Gastroesophageal sphincter (tissue), 4 donors: ENCODE measurements at regions not wholly inside any gene's neighbourhood (a gene's known extent, or its start where the extent isn't known, plus 50 kb on each side); places are given as distances from the start of the nearest gene placed in this dataset.

ENCODE experiments used
- ATAC-seq: fragments of 150-250 bp; one replicate; pipeline ENCODE4 v1.9.1; 2016; ENCODE audit warnings: mild to moderate bottlenecking, moderate library complexity
- H3K27ac ChIP-seq, 4 donors: fragments of 200-600 bp; sonication (generic) in 3 of 4; 1 replicate in 3 of 4; 2 replicates in 1 of 4; pipeline ENCODE4 v1.5.1; 2016 to 2019
- H3K27me3 ChIP-seq: fragments of 200-600 bp; sonication (generic); one replicate; pipeline ENCODE4 v1.5.1; 2019
- H3K36me3 ChIP-seq, 2 donors: fragments of 200-600 bp; sonication (generic); one replicate each; pipeline ENCODE4 v1.5.1; 2019; ENCODE audit warnings: control low read depth in 1 of 2
- H3K4me1 ChIP-seq, 3 donors: fragments of 200-600 bp; sonication (generic); 1 replicate in 2 of 3; 2 replicates in 1 of 3; pipeline ENCODE4 v1.5.1; 2016 to 2019; ENCODE audit warnings: control low read depth in 2 of 3
- H3K4me3 ChIP-seq, 2 donors: fragments of 200-600 bp; sonication (generic); one replicate each; pipeline ENCODE4 v1.5.1; 2019; ENCODE audit warnings: mild to moderate bottlenecking in 1 of 2, moderate library complexity in 1 of 2
- H3K9me3 ChIP-seq, 3 donors: fragments of 200-600 bp; sonication (generic); one replicate each; pipeline ENCODE4 v1.5.1; 2017 to 2019; ENCODE audit warnings: control low read depth in 2 of 3
- EP300 ChIP-seq: sonication (generic); formaldehyde crosslinking; IDR thresholded peaks from one replicate; pipeline ENCODE4 v1.6.1; 2017; ENCODE audit warnings: antibody characterized with exemption, mild to moderate bottlenecking
- POLR2A ChIP-seq, 2 donors: fragments of 450-650 bp; IDR thresholded peaks; one replicate each; pipeline ENCODE4 v1.6.1; 2017; ENCODE audit warnings: antibody characterized with exemption in 2 of 2, mild to moderate bottlenecking in 2 of 2, moderate library complexity in 1 of 2
- POLR2AphosphoS5 ChIP-seq: sonication (generic); formaldehyde crosslinking; IDR thresholded peaks from one replicate; pipeline ENCODE4 v1.6.1; 2017; ENCODE audit warnings: antibody characterized with exemption
- WGBS, 2 donors: methylation state at CpG; one replicate each; pipeline ENCODE4 v1.1.5; 2018; ENCODE audit warnings: low coverage in 1 of 2; 5-methylcytosine and 5-hydroxymethylcytosine counted together
- TF ChIP-seq, protein P1 (sequence below), 4 experiments: fragments of 200-600 bp in 2 of 4; fragments of 450-650 bp in 2 of 4; sonication (generic) in 1 of 4; IDR thresholded peaks; one replicate each; pipeline ENCODE4 v1.5.1; 2017 to 2019; ENCODE audit warnings: antibody characterized with exemption in 4 of 4, mild to moderate bottlenecking in 2 of 4, moderate library complexity in 2 of 4

DNA sequence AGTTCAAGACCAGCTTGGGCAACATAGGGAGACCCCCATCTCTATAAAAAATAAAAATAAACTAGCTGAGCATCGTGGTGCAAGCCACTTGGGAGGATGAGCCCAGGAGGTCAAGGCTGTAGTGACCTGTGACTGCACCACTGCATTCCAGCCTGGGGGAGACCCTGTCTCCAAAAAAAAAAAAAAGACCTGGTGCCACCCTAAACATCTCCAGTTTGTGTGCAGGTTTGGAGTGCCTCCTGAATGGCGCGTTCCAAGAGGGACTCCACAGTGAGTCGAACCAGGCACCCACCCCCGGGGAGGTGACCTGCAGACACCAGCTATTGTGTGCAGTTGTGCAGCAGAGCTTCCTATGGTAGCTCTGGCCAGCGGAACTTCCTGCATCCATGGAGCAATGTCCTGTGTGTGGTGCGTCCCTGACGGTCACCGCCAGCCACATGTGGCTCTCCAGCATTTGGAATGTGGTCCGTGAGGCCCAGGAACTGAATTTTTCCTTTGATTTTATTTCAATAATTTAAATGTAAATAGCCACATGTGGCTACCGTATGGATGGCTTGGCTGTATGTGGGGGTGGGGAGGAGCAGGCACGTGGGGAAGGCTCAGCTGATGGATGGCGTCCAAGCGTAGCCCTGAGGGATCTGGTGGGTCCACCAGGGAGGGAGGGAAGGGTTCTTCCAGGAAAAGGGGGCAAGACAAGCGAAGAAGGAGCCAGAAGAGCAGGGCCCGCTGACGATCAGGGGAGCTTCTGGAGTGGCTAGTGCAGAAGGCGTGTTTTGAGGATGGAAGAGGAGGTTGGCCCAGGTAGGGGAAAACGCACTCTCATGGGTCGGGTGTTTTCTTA is 107.1 kb upstream of the GSE1 start:
- no peaks in the 10 kb centered on the region for H3K36me3 ChIP-seq
- no peak overlapping the region for H3K27ac ChIP-seq
- 87 to 89% methylated on average over 8 to 19 of the region's 20 CpGs for WGBS, 2 donors
- no peaks in the 10 kb centered on the region for H3K9me3 ChIP-seq
- H3K4me1 ChIP-seq, result no peaks in the 10 kb centered on the region
- no peak overlapping the region for H3K4me3 ChIP-seq
- TF ChIP-seq EP300 (no peak), POLR2A (IDR thresholded peaks at IDR 0.05) (no peak), POLR2AphosphoS5 (no peak)
- TF ChIP-seq, protein P1, sequence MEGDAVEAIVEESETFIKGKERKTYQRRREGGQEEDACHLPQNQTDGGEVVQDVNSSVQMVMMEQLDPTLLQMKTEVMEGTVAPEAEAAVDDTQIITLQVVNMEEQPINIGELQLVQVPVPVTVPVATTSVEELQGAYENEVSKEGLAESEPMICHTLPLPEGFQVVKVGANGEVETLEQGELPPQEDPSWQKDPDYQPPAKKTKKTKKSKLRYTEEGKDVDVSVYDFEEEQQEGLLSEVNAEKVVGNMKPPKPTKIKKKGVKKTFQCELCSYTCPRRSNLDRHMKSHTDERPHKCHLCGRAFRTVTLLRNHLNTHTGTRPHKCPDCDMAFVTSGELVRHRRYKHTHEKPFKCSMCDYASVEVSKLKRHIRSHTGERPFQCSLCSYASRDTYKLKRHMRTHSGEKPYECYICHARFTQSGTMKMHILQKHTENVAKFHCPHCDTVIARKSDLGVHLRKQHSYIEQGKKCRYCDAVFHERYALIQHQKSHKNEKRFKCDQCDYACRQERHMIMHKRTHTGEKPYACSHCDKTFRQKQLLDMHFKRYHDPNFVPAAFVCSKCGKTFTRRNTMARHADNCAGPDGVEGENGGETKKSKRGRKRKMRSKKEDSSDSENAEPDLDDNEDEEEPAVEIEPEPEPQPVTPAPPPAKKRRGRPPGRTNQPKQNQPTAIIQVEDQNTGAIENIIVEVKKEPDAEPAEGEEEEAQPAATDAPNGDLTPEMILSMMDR (IDR thresholded peaks at IDR 0.05), result no peak
- no peak for ATAC-seq
- no peaks in the 10 kb centered on the region for H3K27me3 ChIP-seq

DNA sequence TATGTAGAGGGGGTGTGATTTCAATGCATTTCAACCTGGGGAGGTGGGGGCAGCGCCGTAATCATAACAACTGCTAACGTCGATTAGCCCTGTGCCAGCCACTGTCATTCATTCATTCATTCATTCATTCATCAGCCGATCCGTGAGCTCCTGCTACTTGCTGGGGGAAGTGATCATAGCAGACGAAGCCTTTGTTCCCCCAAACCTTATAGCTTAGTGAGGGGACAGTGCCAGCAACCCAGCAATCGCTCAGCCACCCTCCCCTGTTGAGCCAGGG is 106.5 kb upstream of the GSE1 start:
- H3K36me3 ChIP-seq, result no peaks in the 10 kb centered on the region
- no peaks in the 10 kb centered on the region for H3K9me3 ChIP-seq
- H3K4me1 ChIP-seq, result no peaks in the 10 kb centered on the region
- no peak for ATAC-seq
- H3K4me3 ChIP-seq, result no peak overlapping the region
- WGBS, 2 donors, result 71 to 94% methylated on average over 3 to 6 of the region's 8 CpGs
- no peaks in the 10 kb centered on the region for H3K27me3 ChIP-seq
- TF ChIP-seq EP300, result no peak
- no peak for TF ChIP-seq POLR2A (IDR thresholded peaks at IDR 0.05)
- TF ChIP-seq POLR2AphosphoS5, result no peak
- TF ChIP-seq, protein P1 (IDR thresholded peaks at IDR 0.05), result no peak
- no peak overlapping the region for H3K27ac ChIP-seq

DNA sequence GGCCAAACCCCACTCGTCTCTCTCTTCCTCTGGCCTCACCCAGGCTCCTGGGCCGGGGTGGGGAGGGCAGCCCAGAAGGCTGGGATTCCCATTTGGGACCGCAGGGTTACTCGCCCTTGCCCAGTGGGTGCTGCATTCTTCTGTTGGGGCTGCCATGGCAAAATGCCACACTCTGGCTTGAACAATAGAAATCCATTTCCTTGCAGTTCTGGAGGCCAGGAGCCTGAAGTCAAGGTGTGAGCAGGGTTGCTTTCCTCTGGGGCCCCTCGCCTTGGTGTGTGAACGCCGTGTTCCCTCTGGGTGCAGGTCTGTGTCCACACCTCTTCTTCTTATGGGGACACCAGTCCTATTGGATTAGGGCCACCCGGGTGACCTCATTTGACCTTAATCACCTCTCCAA is 105.8 kb upstream of the GSE1 start:
- Histone ChIP-seq H3K27ac (no peak overlapping the region), H3K9me3 (no peaks in the 10 kb centered on the region), H3K27me3 (no peaks in the 10 kb centered on the region), H3K4me3 (no peak overlapping the region), H3K36me3 (no peaks in the 10 kb centered on the region), H3K4me1 (no peaks in the 10 kb centered on the region)
- TF ChIP-seq EP300, result no peak
- TF ChIP-seq POLR2A (IDR thresholded peaks at IDR 0.05), result no peak
- no peak for TF ChIP-seq POLR2AphosphoS5
- TF ChIP-seq, protein P1 (IDR thresholded peaks at IDR 0.05), result no peak
- 81 to 82% methylated on average over 3 to 7 of the region's 8 CpGs for WGBS, 2 donors
- ATAC-seq, result no peak

DNA sequence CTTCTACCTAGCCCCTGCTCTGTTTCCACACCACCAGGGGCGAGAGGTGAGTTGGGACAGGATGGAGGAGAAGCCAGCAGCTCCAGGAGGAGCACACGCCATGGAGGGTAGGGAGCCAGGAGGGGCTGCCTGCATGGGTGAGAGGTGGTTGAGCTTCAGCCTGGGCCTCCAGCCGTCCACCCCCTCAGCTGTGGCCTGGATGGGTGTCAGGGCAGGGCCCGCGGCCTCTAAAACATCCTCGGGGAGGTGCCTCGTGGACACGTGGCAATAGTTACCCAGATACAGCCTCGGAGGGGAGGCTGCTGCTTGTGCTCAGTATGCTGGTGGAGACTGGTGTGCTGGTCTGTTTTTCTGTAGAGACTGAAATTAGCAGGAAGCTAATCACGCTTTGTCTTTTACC is 104.7 kb upstream of the GSE1 start:
- Histone ChIP-seq H3K4me1 (peaks cover 0 to 2% (median 0%) of the 10 kb centered on the region in 3 donors), H3K4me3 (no peak overlapping the region), H3K27ac (no peak overlapping the region), H3K36me3 (no peaks in the 10 kb centered on the region), H3K27me3 (no peaks in the 10 kb centered on the region), H3K9me3 (no peaks in the 10 kb centered on the region)
- no peak for ATAC-seq
- no peak for TF ChIP-seq EP300
- TF ChIP-seq POLR2A (IDR thresholded peaks at IDR 0.05), result no peak
- no peak for TF ChIP-seq POLR2AphosphoS5
- TF ChIP-seq, protein P1 (IDR thresholded peaks at IDR 0.05), result no peak
- 80% methylated on average over 1 of the region's 10 CpGs; no CpG with 5 or more reads in 1 of the 2 donors for WGBS, 2 donors

DNA sequence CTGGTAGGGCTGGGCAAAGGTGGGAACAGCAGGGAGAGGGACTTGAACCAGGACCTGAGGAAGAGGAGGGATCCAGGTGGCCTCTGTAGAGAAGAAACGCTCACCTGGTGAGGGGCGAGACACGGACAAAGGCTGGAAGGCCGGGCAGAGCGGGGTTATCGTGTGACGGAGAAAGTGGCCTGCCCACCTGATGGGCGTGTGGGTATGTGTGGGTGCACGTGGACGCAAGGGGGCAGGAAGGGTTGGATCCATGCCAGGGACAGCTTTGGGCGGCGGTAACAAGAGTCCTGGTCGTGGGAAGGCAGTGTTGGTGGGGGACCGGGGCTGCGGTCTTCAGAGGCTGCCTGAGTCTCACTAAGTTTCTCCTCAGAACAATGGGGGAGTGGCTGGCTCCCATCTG is 104.1 kb upstream of the GSE1 start:
- peaks cover 0 to 8% (median 3%) of the 10 kb centered on the region in 3 donors for H3K4me1 ChIP-seq
- no peak overlapping the region for H3K4me3 ChIP-seq
- no peaks in the 10 kb centered on the region for H3K9me3 ChIP-seq
- H3K27ac ChIP-seq, result no peak overlapping the region
- 80 to 89% methylated on average over 4 to 10 of the region's 15 CpGs for WGBS, 2 donors
- no peaks in the 10 kb centered on the region for H3K27me3 ChIP-seq
- TF ChIP-seq, protein P1 (IDR thresholded peaks at IDR 0.05), result no peak
- no peak for TF ChIP-seq POLR2AphosphoS5
- TF ChIP-seq EP300, result no peak
- no peak for TF ChIP-seq POLR2A (IDR thresholded peaks at IDR 0.05)
- ATAC-seq, result no peak
- H3K36me3 ChIP-seq, result no peaks in the 10 kb centered on the region
